Stomach (tissue), 4 donors: ENCODE measurements at regions not wholly inside any gene's neighbourhood (a gene's known extent, or its start where the extent isn't known, plus 50 kb on each side); places are given as distances from the start of the nearest gene placed in this dataset.

Source experiments
- EP300 ChIP-seq: sonication (generic); formaldehyde crosslinking; IDR thresholded peaks from one replicate; pipeline ENCODE4 v1.6.1; 2017; ENCODE audit warnings: antibody characterized with exemption
- POLR2A ChIP-seq, 4 donors: fragments of 450-650 bp; IDR thresholded peaks; one replicate each; pipeline ENCODE4 v1.6.1; 2016; ENCODE audit warnings: antibody characterized with exemption in 4 of 4, control low read depth in 2 of 4, mild to moderate bottlenecking in 1 of 4, moderate library complexity in 1 of 4
- POLR2AphosphoS5 ChIP-seq, 3 donors: sonication (generic); formaldehyde crosslinking; IDR thresholded peaks; one replicate each; pipeline ENCODE4 v1.6.1; 2016; ENCODE audit warnings: antibody characterized with exemption in 3 of 3
- TF ChIP-seq, protein P1 (sequence below), 7 experiments: fragments of 450-650 bp in 4 of 7; fragments of 200-600 bp in 3 of 7; sonication (generic) in 3 of 7; IDR thresholded peaks; one replicate each; pipeline ENCODE4 v1.5.1; 2016 to 2019; ENCODE audit warnings: antibody characterized with exemption in 7 of 7, control low read depth in 2 of 7, mild to moderate bottlenecking in 1 of 7

DNA sequence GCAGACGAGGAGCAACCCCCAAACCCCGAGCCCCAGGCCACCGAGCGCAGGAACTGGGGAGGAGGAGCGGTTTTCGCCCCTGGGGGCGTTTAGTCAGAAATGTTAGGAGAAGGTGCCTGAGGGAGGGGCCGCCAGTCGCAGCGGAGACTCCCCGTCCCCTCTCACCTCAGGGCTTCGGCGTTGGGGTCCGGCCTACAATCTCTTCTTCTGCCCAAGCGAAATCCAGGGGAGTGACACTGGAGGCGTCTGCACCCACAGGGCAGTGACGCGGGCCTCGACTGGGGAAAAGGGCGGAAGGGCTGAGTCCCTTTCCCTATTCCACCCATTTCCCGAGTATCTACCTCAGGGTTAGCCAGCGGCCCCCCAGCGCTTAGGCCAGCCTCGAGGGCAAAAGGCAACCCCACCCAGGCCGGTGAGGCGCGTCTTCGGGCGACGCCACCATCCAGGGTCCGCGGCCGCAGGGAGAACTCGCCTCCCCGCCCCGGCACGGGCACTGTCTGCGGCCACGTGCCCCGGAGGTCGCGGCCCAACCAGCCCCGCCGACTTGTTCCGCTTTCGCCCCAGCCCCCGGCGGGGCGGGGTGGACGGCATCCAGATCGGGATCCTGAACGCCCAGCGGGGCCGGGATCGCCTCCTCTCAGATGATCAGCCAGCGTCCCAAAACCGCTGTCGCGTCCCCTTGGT lies 118.7 kb upstream of the BARHL2 start:
- TF ChIP-seq, protein P1, sequence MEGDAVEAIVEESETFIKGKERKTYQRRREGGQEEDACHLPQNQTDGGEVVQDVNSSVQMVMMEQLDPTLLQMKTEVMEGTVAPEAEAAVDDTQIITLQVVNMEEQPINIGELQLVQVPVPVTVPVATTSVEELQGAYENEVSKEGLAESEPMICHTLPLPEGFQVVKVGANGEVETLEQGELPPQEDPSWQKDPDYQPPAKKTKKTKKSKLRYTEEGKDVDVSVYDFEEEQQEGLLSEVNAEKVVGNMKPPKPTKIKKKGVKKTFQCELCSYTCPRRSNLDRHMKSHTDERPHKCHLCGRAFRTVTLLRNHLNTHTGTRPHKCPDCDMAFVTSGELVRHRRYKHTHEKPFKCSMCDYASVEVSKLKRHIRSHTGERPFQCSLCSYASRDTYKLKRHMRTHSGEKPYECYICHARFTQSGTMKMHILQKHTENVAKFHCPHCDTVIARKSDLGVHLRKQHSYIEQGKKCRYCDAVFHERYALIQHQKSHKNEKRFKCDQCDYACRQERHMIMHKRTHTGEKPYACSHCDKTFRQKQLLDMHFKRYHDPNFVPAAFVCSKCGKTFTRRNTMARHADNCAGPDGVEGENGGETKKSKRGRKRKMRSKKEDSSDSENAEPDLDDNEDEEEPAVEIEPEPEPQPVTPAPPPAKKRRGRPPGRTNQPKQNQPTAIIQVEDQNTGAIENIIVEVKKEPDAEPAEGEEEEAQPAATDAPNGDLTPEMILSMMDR (IDR thresholded peaks at IDR 0.05), result no peak
- TF ChIP-seq POLR2AphosphoS5 (IDR thresholded peaks at IDR 0.05), result no peak
- TF ChIP-seq POLR2A (IDR thresholded peaks at IDR 0.05), result no peak
- no peak for TF ChIP-seq EP300
